Keratinocyte (primary cell): ENCODE measurements at regions not wholly inside any gene's neighbourhood (a gene's known extent, or its start where the extent isn't known, plus 50 kb on each side); places are given as distances from the start of the nearest gene placed in this dataset.

ENCODE experiments used
- EZH2 ChIP-seq: IDR thresholded peaks from one replicate; pipeline ENCODE4 v1.6.1; 2012; ENCODE audit warnings: inconsistent platforms, mild to moderate bottlenecking, low read length, moderate library complexity
- TF ChIP-seq, protein P1 (sequence below), 3 experiments: IDR thresholded peaks in 1 of 3; conservative IDR thresholded peaks in 1 of 3; optimal IDR thresholded peaks in 1 of 3; 2 replicates in 2 of 3; 3 replicates in 1 of 3; pipeline versions ENCODE3 to v1.5.1; 2011; ENCODE audit warnings: low read length in 3 of 3, mild to moderate bottlenecking in 3 of 3, moderate library complexity in 2 of 3, control low read depth in 1 of 3, inconsistent platforms in 1 of 3; ENCODE audit not compliant: insufficient read depth in 2 of 3; ENCODE audit errors: extremely low read depth in 1 of 3

DNA sequence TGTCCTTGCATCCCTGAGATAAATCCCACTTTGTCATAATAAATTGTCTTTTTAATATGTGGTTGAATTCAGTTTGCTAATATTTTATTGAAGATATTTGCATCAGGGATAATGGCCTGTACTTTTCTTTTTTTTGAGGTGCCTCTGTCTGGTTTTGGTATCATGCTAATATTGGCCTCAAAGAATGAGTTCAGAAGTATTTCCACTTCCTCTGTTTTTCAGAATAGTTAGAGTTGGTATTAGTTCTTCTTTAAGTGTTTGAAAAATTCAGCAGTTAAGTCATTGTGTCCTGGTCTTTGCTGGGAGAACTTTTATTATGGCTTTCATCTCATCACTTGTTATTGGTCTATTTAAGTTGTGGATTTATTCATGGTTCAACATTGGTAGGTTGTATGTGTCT lies 464.1 kb upstream of the CRIM1 start:
- TF ChIP-seq, protein P1, sequence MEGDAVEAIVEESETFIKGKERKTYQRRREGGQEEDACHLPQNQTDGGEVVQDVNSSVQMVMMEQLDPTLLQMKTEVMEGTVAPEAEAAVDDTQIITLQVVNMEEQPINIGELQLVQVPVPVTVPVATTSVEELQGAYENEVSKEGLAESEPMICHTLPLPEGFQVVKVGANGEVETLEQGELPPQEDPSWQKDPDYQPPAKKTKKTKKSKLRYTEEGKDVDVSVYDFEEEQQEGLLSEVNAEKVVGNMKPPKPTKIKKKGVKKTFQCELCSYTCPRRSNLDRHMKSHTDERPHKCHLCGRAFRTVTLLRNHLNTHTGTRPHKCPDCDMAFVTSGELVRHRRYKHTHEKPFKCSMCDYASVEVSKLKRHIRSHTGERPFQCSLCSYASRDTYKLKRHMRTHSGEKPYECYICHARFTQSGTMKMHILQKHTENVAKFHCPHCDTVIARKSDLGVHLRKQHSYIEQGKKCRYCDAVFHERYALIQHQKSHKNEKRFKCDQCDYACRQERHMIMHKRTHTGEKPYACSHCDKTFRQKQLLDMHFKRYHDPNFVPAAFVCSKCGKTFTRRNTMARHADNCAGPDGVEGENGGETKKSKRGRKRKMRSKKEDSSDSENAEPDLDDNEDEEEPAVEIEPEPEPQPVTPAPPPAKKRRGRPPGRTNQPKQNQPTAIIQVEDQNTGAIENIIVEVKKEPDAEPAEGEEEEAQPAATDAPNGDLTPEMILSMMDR (optimal IDR thresholded peaks at IDR 0.05 in 1 of 3, IDR thresholded peaks at IDR 0.05 in 1 of 3, conservative IDR thresholded peaks at IDR 0.05 in 1 of 3; ENCODE audit: extremely low read depth in 1 of 3, insufficient read depth in 2 of 3, low read length in 3 of 3): no peak
- no peak for TF ChIP-seq EZH2
